Transverse colon (tissue), 4 donors: ENCODE measurements at regions not wholly inside any gene's neighbourhood (a gene's known extent, or its start where the extent isn't known, plus 50 kb on each side); places are given as distances from the start of the nearest gene placed in this dataset.

Experiments
- DNase-seq: peaks from one replicate; pipeline ENCODE4 v3.0.0-alpha.2; 2019
- H3K27ac ChIP-seq, 4 donors: fragments of 200-600 bp; sonication (generic); 2 replicates each; pipeline ENCODE4 v1.5.1; 2016 to 2018; ENCODE audit warnings: inconsistent platforms in 4 of 4
- H3K27me3 ChIP-seq: fragments of 200-600 bp; sonication (generic); 2 replicates; pipeline ENCODE4 v1.5.1; 2017; ENCODE audit warnings: inconsistent platforms
- H3K36me3 ChIP-seq, 4 donors: fragments of 200-600 bp; sonication (generic); 2 replicates each; pipeline ENCODE4 v1.5.1; 2017 to 2019; ENCODE audit warnings: inconsistent platforms in 4 of 4
- H3K4me1 ChIP-seq, 4 donors: fragments of 200-600 bp; sonication (generic); 2 replicates each; pipeline ENCODE4 v1.5.1; 2017 to 2020; ENCODE audit warnings: inconsistent platforms in 4 of 4
- H3K4me3 ChIP-seq, 4 donors: fragments of 200-600 bp; sonication (generic); 1 replicate in 1 of 4; 2 replicates in 3 of 4; pipeline versions ENCODE4 v1.5.1 to v1.6.1; 2017 to 2019; ENCODE audit warnings: inconsistent platforms in 4 of 4
- H3K9me3 ChIP-seq, 2 donors: fragments of 200-600 bp; sonication (generic); 2 replicates each; pipeline ENCODE4 v1.5.1; 2017 to 2019; ENCODE audit warnings: inconsistent platforms in 2 of 2
- CTCF ChIP-seq, 5 experiments: fragments of 200-600 bp in 3 of 5; fragments of 450-650 bp in 2 of 5; sonication (generic) in 3 of 5; IDR thresholded peaks; 1 replicate in 2 of 5; 2 replicates in 3 of 5; pipeline ENCODE4 v1.5.1; 2016 to 2017; ENCODE audit warnings: antibody characterized with exemption in 5 of 5, inconsistent platforms in 3 of 5, mild to moderate bottlenecking in 2 of 5, moderate library complexity in 1 of 5
- EP300 ChIP-seq: sonication (generic); formaldehyde crosslinking; IDR thresholded peaks from one replicate; pipeline ENCODE4 v1.6.1; 2017; ENCODE audit warnings: antibody characterized with exemption, low read depth
- POLR2A ChIP-seq: fragments of 450-650 bp; IDR thresholded peaks from one replicate; pipeline ENCODE4 v1.6.1; 2016; ENCODE audit warnings: antibody characterized with exemption, mild to moderate bottlenecking, moderate library complexity
- POLR2AphosphoS5 ChIP-seq, 3 donors: sonication (generic); formaldehyde crosslinking; IDR thresholded peaks; one replicate each; pipeline ENCODE4 v1.6.1; 2016; ENCODE audit warnings: antibody characterized with exemption in 3 of 3
- WGBS, 2 donors: methylation state at CpG; one replicate each; pipeline ENCODE4 v1.1.5; 2018; ENCODE audit warnings: low coverage in 1 of 2; 5-methylcytosine and 5-hydroxymethylcytosine counted together
- in situ Hi-C, 4 donors: fragments of 200-750 bp; cut with MboI; loops; one replicate each; pipeline versions ENCODE4 v1.15.0 to v1.15.1; 2017; ENCODE audit warnings: low sequenced_read_pairs in 3 of 4, low pct_ligation_motif_present in 1 of 4, low pct_unique_long_range_greater_than_20kb in 1 of 4
- intact Hi-C: fragments of 100-400 bp; cut with DNase I; formaldehyde crosslinking; loops from one replicate; pipeline ENCODE4 v1.15.1; 2023; ENCODE audit warnings: low total_unique reads
- small RNA-seq, 4 donors: library from RNA; depleted of rRNA; stranded (forward); fragments of <200 nt; gene quantifications; one replicate each; pipeline ENCODE3, GENCODE V24; 2016

DNA sequence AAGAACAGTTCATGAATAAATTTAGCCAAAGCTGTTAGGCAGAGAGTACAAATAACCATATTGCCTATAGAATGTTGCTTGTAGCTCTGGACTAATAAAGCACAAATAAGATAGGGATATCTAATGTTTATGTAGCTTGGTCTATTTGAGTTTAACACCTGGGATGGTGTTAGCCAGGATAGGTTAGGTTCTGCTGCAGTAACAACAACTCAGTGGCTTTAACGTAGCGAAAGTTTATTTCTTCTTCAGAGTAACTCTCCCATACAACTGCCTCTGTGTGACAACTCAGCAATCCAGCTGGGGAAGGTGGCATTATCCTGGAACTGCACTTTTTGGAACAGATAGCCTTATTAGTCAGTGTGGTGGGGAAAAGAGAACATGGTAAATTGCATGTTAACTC, 52.2 kb upstream of the STEAP4 start:
- no peaks in the 10 kb centered on the region for H3K9me3 ChIP-seq
- H3K4me1 ChIP-seq: peaks cover 0 to 10% (median 0%) of the 10 kb centered on the region in 4 donors
- no peaks in the 10 kb centered on the region for H3K36me3 ChIP-seq
- in situ Hi-C loops (no loop called here), intact Hi-C loops (no loop called here)
- TF ChIP-seq POLR2AphosphoS5 (IDR thresholded peaks at IDR 0.05) (no peak), POLR2A (no peak), CTCF (IDR thresholded peaks at IDR 0.05) (no peak), EP300 (no peak)
- no peaks in the 10 kb centered on the region for H3K27me3 ChIP-seq
- DNase-seq: no peak
- 88% methylated on average over 2 of the region's 2 CpGs; no CpG with 5 or more reads in 1 of the 2 donors for WGBS, 2 donors
- no peak overlapping the region for H3K4me3 ChIP-seq
- no peak overlapping the region for H3K27ac ChIP-seq

- intact Hi-C loops: no loop called here
- DNase-seq: no peak
- H3K27ac ChIP-seq: no peak overlapping the region
- H3K4me1 ChIP-seq: peaks cover 0 to 10% (median 0%) of the 10 kb centered on the region in 4 donors
- TF ChIP-seq CTCF (IDR thresholded peaks at IDR 0.05): no peak
- TF ChIP-seq POLR2A: no peak
- TF ChIP-seq EP300: no peak
- no peak for TF ChIP-seq POLR2AphosphoS5 (IDR thresholded peaks at IDR 0.05)
- H3K9me3 ChIP-seq: no peaks in the 10 kb centered on the region
- no peaks in the 10 kb centered on the region for H3K27me3 ChIP-seq
- WGBS, 2 donors: 58 to 59% methylated on average over 2 of the region's 2 CpGs
- no peaks in the 10 kb centered on the region for H3K36me3 ChIP-seq
- no peak overlapping the region for H3K4me3 ChIP-seq
- in situ Hi-C loops: no loop called here
Observed at GRCh38 chr7:88358526-88358838, 51.8 kb upstream of the STEAP4 start.

- no peak for TF ChIP-seq POLR2A
- peak in 3 of 5 experiments; percentile 20 to 28 (median 25) for TF ChIP-seq CTCF (IDR thresholded peaks at IDR 0.05)
- no peak for TF ChIP-seq EP300
- Histone ChIP-seq H3K4me3 (peak overlapping the region in 1 of 4 donors; percentile 10), H3K4me1 (peaks cover 0 to 10% (median 0%) of the 10 kb centered on the region in 4 donors), H3K27ac (no peak overlapping the region), H3K27me3 (no peaks in the 10 kb centered on the region), H3K9me3 (no peaks in the 10 kb centered on the region), H3K36me3 (no peaks in the 10 kb centered on the region)
- DNase-seq: no peak
- intact Hi-C loops (no loop called here), in situ Hi-C loops (no loop called here)
- 17 to 30% methylated on average over 4 of the region's 4 CpGs for WGBS, 2 donors
Observed at GRCh38 chr7:88357781-88358525, 51.3 kb upstream of the STEAP4 start.

DNA sequence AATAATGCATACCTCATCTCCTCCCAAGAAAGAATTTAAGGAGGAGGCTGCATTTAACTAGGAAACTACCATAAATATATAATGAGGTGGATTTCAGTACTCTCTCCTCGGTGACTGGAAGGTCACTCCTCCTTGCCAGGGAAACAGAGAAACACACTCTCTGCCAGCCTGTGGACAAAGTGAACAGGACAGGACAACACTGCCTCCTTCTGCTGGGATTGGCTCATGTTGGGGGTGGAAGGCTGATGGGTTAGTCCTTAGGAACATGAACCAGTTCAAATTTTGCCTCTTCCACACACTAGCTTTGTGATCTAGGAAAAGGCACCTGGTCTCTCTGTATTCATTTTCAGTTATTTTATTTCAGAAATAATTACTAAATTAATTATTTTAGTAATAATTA, 50.6 kb upstream of the STEAP4 start:
- no peak for TF ChIP-seq POLR2A
- no peak for TF ChIP-seq POLR2AphosphoS5 (IDR thresholded peaks at IDR 0.05)
- no peak for TF ChIP-seq EP300
- TF ChIP-seq CTCF (IDR thresholded peaks at IDR 0.05): peak in 1 of 5 experiments; percentile 7

More for the DNA sequence above, 50.6 kb upstream of the STEAP4 start:
- no peak for DNase-seq
- intact Hi-C loops (no loop called here), in situ Hi-C loops (no loop called here)
- Histone ChIP-seq H3K27ac (no peak overlapping the region), H3K4me3 (no peak overlapping the region), H3K4me1 (peaks cover 0 to 10% (median 0%) of the 10 kb centered on the region in 4 donors), H3K27me3 (no peaks in the 10 kb centered on the region), H3K9me3 (no peaks in the 10 kb centered on the region), H3K36me3 (no peaks in the 10 kb centered on the region)
- WGBS, 2 donors: 24% methylated on average over 1 of the region's 1 CpG; no CpG with 5 or more reads in 1 of the 2 donors

Small RNA genes lying in the stretch of these regions (small RNA-seq; reads per million reads assigned to genes)
- 0 reads per million in 4 donors for gene EIF4A1P13
- 0 reads per million in 4 donors for gene RF00272
